HK-2 (cell line): ENCODE measurements at regions not wholly inside any gene's neighbourhood (a gene's known extent, or its start where the extent isn't known, plus 50 kb on each side); places are given as distances from the start of the nearest gene placed in this dataset.
"Not testable (repeated sequence)": the region's sequence is repeated elsewhere in the genome, so short reads cannot be mapped to it uniquely, and the experiment has no call there.

ENCODE experiments used
- DNase-seq: peaks from one replicate; pipeline ENCODE4 v3.0.0-alpha.2; 2018; ENCODE audit not compliant: unreplicated experiment

GRCh38 chr7:25069900-25070443 is 55.1 kb downstream of the CYCS start:
- DNase-seq: peak; percentile 37

GRCh38 chr7:25068502-25069213 is 56.4 kb downstream of the CYCS start:
- DNase-seq: no peak

- DNase-seq: no peak
Observed at GRCh38 chr7:25067726-25068501, 57.1 kb downstream of the CYCS start.

- DNase-seq: no peak
Observed at GRCh38 chr7:25066253-25066652, 58.8 kb downstream of the CYCS start.

- DNase-seq: no peak
Observed at GRCh38 chr7:25062380-25062779, 62.7 kb downstream of the CYCS start.

GRCh38 chr7:25060487-25061055 is 64.5 kb downstream of the CYCS start:
- DNase-seq: no peak

GRCh38 chr7:25059576-25059975 is 65.5 kb downstream of the CYCS start:
- DNase-seq: no peak

GRCh38 chr7:25056368-25056767 is 68.7 kb downstream of the CYCS start:
- DNase-seq: no peak

GRCh38 chr7:25055520-25056220 is 69.4 kb downstream of the CYCS start:
- no peak for DNase-seq

GRCh38 chr7:25054819-25055519 is 70.1 kb downstream of the CYCS start:
- no peak for DNase-seq

- DNase-seq: no peak
Observed at GRCh38 chr7:25050223-25050622, 70.2 kb upstream of the OSBPL3 start.

GRCh38 chr7:25048444-25048834 is 68.5 kb upstream of the OSBPL3 start:
- DNase-seq: no peak

GRCh38 chr7:25047571-25048443 is 67.8 kb upstream of the OSBPL3 start:
- DNase-seq: not testable (repeated sequence)

GRCh38 chr7:25037325-25037724 is 57.3 kb upstream of the OSBPL3 start:
- DNase-seq: no peak

GRCh38 chr7:25035274-25035673 is 55.3 kb upstream of the OSBPL3 start:
- DNase-seq: no peak

- DNase-seq: no peak
Observed at GRCh38 chr7:25034136-25034535, 54.2 kb upstream of the OSBPL3 start.

GRCh38 chr7:25032774-25033743 is 53.1 kb upstream of the OSBPL3 start:
- no peak for DNase-seq

- DNase-seq: no peak
Observed at GRCh38 chr7:25031432-25031831, 51.5 kb upstream of the OSBPL3 start.

GRCh38 chr7:25031007-25031406 is 51.0 kb upstream of the OSBPL3 start:
- no peak for DNase-seq
